CD4-positive, alpha-beta T cell (primary cell): ENCODE measurements at regions not wholly inside any gene's neighbourhood (a gene's known extent, or its start where the extent isn't known, plus 50 kb on each side); places are given as distances from the start of the nearest gene placed in this dataset.

Experiments
- ATAC-seq: fragments of 200-7000 bp; cut with Tn5 transposase; one replicate; pipeline ENCODE4 v1.10.0; 2022; ENCODE audit warnings: mild to moderate bottlenecking; ENCODE audit not compliant: poor library complexity
- CTCF ChIA-PET: fragments of 350-600 bp; sonication (Branson Sonifier 250); formaldehyde crosslinking; loops from one replicate; lab custom pipeline; 2021; ENCODE audit warnings: antibody characterized with exemption, inconsistent platforms; lab: Charles Lee
- POLR2A ChIA-PET: fragments of 350-600 bp; sonication (Branson Sonifier 250); formaldehyde crosslinking; loops from one replicate; lab custom pipeline; 2021; ENCODE audit warnings: antibody characterized with exemption, inconsistent platforms; lab: Charles Lee
- DNase-seq, 14 experiments: peaks; one replicate each; pipeline ENCODE4 v3.0.0-alpha.2; 2013 to 2020; ENCODE audit warnings: mixed read lengths in 2 of 14
- H3K27ac ChIP-seq, 2 donors: one replicate each; pipeline versions ENCODE4 v1.5.1 to v1.7.0; 2013; ENCODE audit warnings: low read length in 2 of 2, low read depth in 1 of 2, mild to moderate bottlenecking in 1 of 2
- H3K27me3 ChIP-seq, 2 experiments: 1 replicate in 1 of 2; 2 replicates in 1 of 2; pipeline versions ENCODE4 v1.6.1 to v1.7.0; 2013; ENCODE audit warnings: low read length in 2 of 2, control low read depth in 1 of 2, mild to moderate bottlenecking in 1 of 2, moderate library complexity in 1 of 2; ENCODE audit not compliant: insufficient read depth in 2 of 2, control insufficient read depth in 1 of 2
- H3K36me3 ChIP-seq: one replicate; pipeline ENCODE4 v1.6.1; 2013; ENCODE audit warnings: low read length, control low read depth; ENCODE audit not compliant: insufficient read depth
- H3K4me1 ChIP-seq: one replicate; pipeline ENCODE4 v1.6.1; 2013; ENCODE audit warnings: low read length, control low read depth; ENCODE audit not compliant: insufficient read depth
- H3K4me3 ChIP-seq: one replicate; pipeline ENCODE4 v1.5.1; 2013; ENCODE audit warnings: mild to moderate bottlenecking, low read length, moderate library complexity
- H3K9me3 ChIP-seq, 2 experiments: 1 replicate in 1 of 2; 2 replicates in 1 of 2; pipeline versions ENCODE4 v1.6.1 to v1.7.0; 2013; ENCODE audit warnings: low read length in 2 of 2, mild to moderate bottlenecking in 2 of 2, control low read depth in 1 of 2, moderate library complexity in 1 of 2; ENCODE audit not compliant: control insufficient read depth in 1 of 2, insufficient read depth in 1 of 2
- H3K27ac Mint-ChIP-seq: one replicate; pipeline ENCODE4 v1.8.0; 2020; ENCODE audit warnings: mixed read lengths
- H3K27me3 Mint-ChIP-seq: one replicate; pipeline ENCODE4 v1.8.0; 2021; ENCODE audit warnings: mixed read lengths
- H3K36me3 Mint-ChIP-seq: one replicate; pipeline ENCODE4 v1.8.0; 2021; ENCODE audit warnings: low read depth, mixed read lengths
- H3K4me1 Mint-ChIP-seq: one replicate; pipeline ENCODE4 v1.8.0; 2021; ENCODE audit warnings: low read depth, mixed read lengths
- H3K4me3 Mint-ChIP-seq: one replicate; pipeline ENCODE4 v1.8.0; 2020; ENCODE audit warnings: mild to moderate bottlenecking, mixed read lengths
- H3K9me3 Mint-ChIP-seq: one replicate; pipeline ENCODE4 v1.8.0; 2020; ENCODE audit warnings: mixed read lengths
- intact Hi-C, 2 experiments: fragments of 100-400 bp; cut with DNase I in 1 of 2; cut with micrococcal nuclease in 1 of 2; formaldehyde crosslinking; loops; one replicate each; pipeline versions ENCODE4 v1.15.1 to v1.9.0; 2023 to 2025; cut with DNase I, micrococcal nuclease
- TF ChIP-seq, protein P1 (sequence below): fragments of 200-600 bp; IDR thresholded peaks from one replicate; pipeline ENCODE4 v1.8.0; 2022; ENCODE audit warnings: antibody characterized with exemption, mild to moderate bottlenecking

DNA sequence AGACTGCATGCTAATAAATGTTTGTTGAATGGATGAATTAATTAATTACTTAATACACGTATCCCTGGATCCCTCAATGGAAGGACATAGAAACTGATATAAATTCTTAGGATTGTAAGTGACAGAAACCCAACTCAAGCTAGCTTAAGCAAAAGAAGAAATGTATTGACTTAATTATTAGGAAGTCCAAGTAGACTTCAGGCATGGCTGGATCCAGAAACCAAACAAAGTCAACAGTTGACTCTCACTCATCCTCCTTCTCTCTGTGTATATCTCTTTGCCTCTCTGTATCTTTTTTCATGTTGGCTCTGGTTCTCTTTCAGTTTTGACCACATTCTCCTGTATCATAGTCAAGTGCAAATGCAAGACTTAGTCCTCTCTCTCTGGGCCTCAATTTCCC is 82.0 kb upstream of the CTNNBL1 start:
- H3K4me1 Mint-ChIP-seq, result no peaks in the 10 kb centered on the region
- ChIA-PET POLR2A (no interaction called here), CTCF (no interaction called here)
- H3K4me1 ChIP-seq, result no peaks in the 10 kb centered on the region
- H3K4me3 Mint-ChIP-seq, result no peak overlapping the region
- no peaks in the 10 kb centered on the region for H3K9me3 Mint-ChIP-seq
- H3K27me3 Mint-ChIP-seq, result peaks cover 33% of the 10 kb centered on the region
- no peak overlapping the region for H3K27ac Mint-ChIP-seq
- TF ChIP-seq, protein P1, sequence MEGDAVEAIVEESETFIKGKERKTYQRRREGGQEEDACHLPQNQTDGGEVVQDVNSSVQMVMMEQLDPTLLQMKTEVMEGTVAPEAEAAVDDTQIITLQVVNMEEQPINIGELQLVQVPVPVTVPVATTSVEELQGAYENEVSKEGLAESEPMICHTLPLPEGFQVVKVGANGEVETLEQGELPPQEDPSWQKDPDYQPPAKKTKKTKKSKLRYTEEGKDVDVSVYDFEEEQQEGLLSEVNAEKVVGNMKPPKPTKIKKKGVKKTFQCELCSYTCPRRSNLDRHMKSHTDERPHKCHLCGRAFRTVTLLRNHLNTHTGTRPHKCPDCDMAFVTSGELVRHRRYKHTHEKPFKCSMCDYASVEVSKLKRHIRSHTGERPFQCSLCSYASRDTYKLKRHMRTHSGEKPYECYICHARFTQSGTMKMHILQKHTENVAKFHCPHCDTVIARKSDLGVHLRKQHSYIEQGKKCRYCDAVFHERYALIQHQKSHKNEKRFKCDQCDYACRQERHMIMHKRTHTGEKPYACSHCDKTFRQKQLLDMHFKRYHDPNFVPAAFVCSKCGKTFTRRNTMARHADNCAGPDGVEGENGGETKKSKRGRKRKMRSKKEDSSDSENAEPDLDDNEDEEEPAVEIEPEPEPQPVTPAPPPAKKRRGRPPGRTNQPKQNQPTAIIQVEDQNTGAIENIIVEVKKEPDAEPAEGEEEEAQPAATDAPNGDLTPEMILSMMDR, result no peak
- peaks cover 2 to 9% of the 10 kb centered on the region in 2 experiments for H3K27me3 ChIP-seq
- H3K27ac ChIP-seq, result no peak overlapping the region
- peaks cover 0 to 7% of the 10 kb centered on the region in 2 experiments for H3K9me3 ChIP-seq
- no peaks in the 10 kb centered on the region for H3K36me3 ChIP-seq
- no peak for ATAC-seq
- H3K4me3 ChIP-seq, result no peak overlapping the region
- intact Hi-C loops, result no loop called here
- no peak for DNase-seq
- H3K36me3 Mint-ChIP-seq, result no peaks in the 10 kb centered on the region

- no peaks in the 10 kb centered on the region for H3K4me1 ChIP-seq
- no peak overlapping the region for H3K27ac ChIP-seq
- H3K27me3 ChIP-seq, result peaks cover 2 to 9% of the 10 kb centered on the region in 2 experiments
- intact Hi-C loops, result no loop called here
- peaks cover 33% of the 10 kb centered on the region for H3K27me3 Mint-ChIP-seq
- no peaks in the 10 kb centered on the region for H3K9me3 Mint-ChIP-seq
- no peak overlapping the region for H3K27ac Mint-ChIP-seq
- POLR2A ChIA-PET, result no interaction called here
- no peaks in the 10 kb centered on the region for H3K36me3 Mint-ChIP-seq
- H3K4me3 ChIP-seq, result no peak overlapping the region
- no peak overlapping the region for H3K4me3 Mint-ChIP-seq
- TF ChIP-seq, protein P1, result no peak
- H3K36me3 ChIP-seq, result no peaks in the 10 kb centered on the region
- CTCF ChIA-PET, result no interaction called here
- no peak for ATAC-seq
- no peaks in the 10 kb centered on the region for H3K4me1 Mint-ChIP-seq
- DNase-seq, result no peak
- H3K9me3 ChIP-seq, result peaks cover 0 to 7% of the 10 kb centered on the region in 2 experiments
Measured at GRCh38 chr20:37611346-37611745, 82.5 kb upstream of the CTNNBL1 start.

DNA sequence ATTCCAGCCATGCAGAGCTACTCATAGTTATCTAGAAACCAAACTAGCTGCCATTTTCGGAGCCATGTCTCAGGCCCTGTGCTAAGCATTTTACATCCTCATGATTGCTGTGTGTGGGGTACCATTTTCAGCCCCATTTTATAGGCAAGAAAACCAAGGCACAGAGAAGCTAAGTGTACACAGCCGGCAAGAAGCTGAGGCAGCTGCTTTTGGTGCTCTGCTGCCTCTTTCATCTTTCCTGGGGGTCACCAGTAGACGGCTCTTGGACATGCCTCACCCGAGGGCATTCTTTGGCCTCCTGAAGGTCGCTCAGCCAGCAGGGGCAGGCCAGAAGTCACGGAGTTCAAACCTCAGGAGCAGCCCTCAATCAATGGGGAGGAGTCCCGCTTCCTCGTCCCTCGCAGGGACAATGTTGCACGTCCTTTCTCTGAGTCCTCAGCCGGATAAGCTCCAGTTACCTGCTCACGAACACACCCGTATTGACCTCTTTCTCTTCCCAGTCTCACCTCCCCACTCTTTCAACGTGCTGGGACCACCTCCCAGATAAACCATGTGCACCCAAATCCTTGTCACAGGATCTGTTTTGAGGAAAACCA is 82.6 kb upstream of the BLCAP start:
- H3K27me3 ChIP-seq, result peaks cover 2 to 9% of the 10 kb centered on the region in 2 experiments
- H3K27ac Mint-ChIP-seq, result no peak overlapping the region
- H3K4me1 Mint-ChIP-seq, result no peaks in the 10 kb centered on the region
- ChIA-PET POLR2A (no interaction called here), CTCF (no interaction called here)
- H3K4me3 Mint-ChIP-seq, result no peak overlapping the region
- peaks cover 29% of the 10 kb centered on the region for H3K27me3 Mint-ChIP-seq
- TF ChIP-seq, protein P1, result no peak
- ATAC-seq (no peak), DNase-seq (no peak)
- H3K36me3 Mint-ChIP-seq, result no peaks in the 10 kb centered on the region
- intact Hi-C loops, result no loop called here
- H3K9me3 Mint-ChIP-seq, result no peaks in the 10 kb centered on the region
- no peak overlapping the region for H3K27ac ChIP-seq
- no peaks in the 10 kb centered on the region for H3K36me3 ChIP-seq
- no peak overlapping the region for H3K4me3 ChIP-seq
- no peaks in the 10 kb centered on the region for H3K4me1 ChIP-seq
- peaks cover 0 to 2% of the 10 kb centered on the region in 2 experiments for H3K9me3 ChIP-seq
